CD14-positive monocyte (primary cell): ENCODE measurements at regions not wholly inside any gene's neighbourhood (a gene's known extent, or its start where the extent isn't known, plus 50 kb on each side); places are given as distances from the start of the nearest gene placed in this dataset.

Experiments used
- DNase-seq, 3 donors: peaks; one replicate each; pipeline ENCODE4 v3.0.0-alpha.2; 2011 to 2022
- H2AFZ ChIP-seq: 2 replicates; pipeline ENCODE4 v1.6.0; 2012; ENCODE audit warnings: mild to moderate bottlenecking, low read depth, low read length, inconsistent platforms; ENCODE audit not compliant: insufficient read depth, poor library complexity, severe bottlenecking
- H3K27ac ChIP-seq, 2 donors: 1 replicate in 1 of 2; 2 replicates in 1 of 2; pipeline ENCODE4 v1.5.1; 2012 to 2013; ENCODE audit warnings: low read length in 2 of 2, control low read depth in 1 of 2, inconsistent platforms in 1 of 2, low read depth in 1 of 2, mild to moderate bottlenecking in 1 of 2
- H3K27me3 ChIP-seq, 2 donors: one replicate each; pipeline versions ENCODE4 v1.6.0 to v1.6.1; 2011 to 2013; ENCODE audit warnings: low read length in 2 of 2; ENCODE audit not compliant: control insufficient read depth in 2 of 2, insufficient read depth in 2 of 2
- H3K36me3 ChIP-seq, 2 donors: replicated peaks in 1 of 2; 1 replicate in 1 of 2; 2 replicates in 1 of 2; pipeline versions ENCODE4 v1.5.1 to v1.6.1; 2012 to 2013; ENCODE audit warnings: low read length in 2 of 2, control low read depth in 1 of 2, inconsistent platforms in 1 of 2, mild to moderate bottlenecking in 1 of 2; ENCODE audit not compliant: insufficient read depth in 2 of 2, control insufficient read depth in 1 of 2
- H3K4me1 ChIP-seq, 2 donors: 1 replicate in 1 of 2; 2 replicates in 1 of 2; pipeline versions ENCODE4 v1.5.1 to v1.6.1; 2012 to 2013; ENCODE audit warnings: low read length in 2 of 2, control low read depth in 1 of 2, inconsistent platforms in 1 of 2, mild to moderate bottlenecking in 1 of 2, moderate library complexity in 1 of 2; ENCODE audit not compliant: insufficient read depth in 2 of 2, control insufficient read depth in 1 of 2
- H3K4me2 ChIP-seq: replicated peaks from 2 replicates; pipeline ENCODE3; 2012; ENCODE audit warnings: low read length, moderate library complexity, mild to moderate bottlenecking; ENCODE audit not compliant: poor library complexity, severe bottlenecking; ENCODE audit errors: extremely low read depth
- H3K4me3 ChIP-seq, 3 experiments: fragments of 200-600 bp in 1 of 3; sonication (generic) in 1 of 3; replicated peaks in 1 of 3; 1 replicate in 2 of 3; 2 replicates in 1 of 3; pipeline ENCODE4 v1.5.1; 2011 to 2013; ENCODE audit warnings: low read length in 3 of 3, mild to moderate bottlenecking in 3 of 3, control low read depth in 2 of 3, low read depth in 2 of 3, inconsistent platforms in 1 of 3, moderate library complexity in 1 of 3
- H3K79me2 ChIP-seq: 2 replicates; pipeline ENCODE4 v1.6.0; 2012; ENCODE audit warnings: mild to moderate bottlenecking, control low read depth, inconsistent platforms, low read length, moderate library complexity; ENCODE audit not compliant: insufficient read depth
- H3K9ac ChIP-seq: 2 replicates; pipeline ENCODE4 v1.6.0; 2017; ENCODE audit warnings: low read length, mild to moderate bottlenecking; ENCODE audit not compliant: insufficient read depth, poor library complexity, severe bottlenecking
- H3K9me3 ChIP-seq, 2 donors: replicated peaks in 1 of 2; 1 replicate in 1 of 2; 2 replicates in 1 of 2; pipeline versions ENCODE4 v1.5.1 to v1.6.1; 2012 to 2013; ENCODE audit warnings: low read length in 2 of 2, control low read depth in 1 of 2; ENCODE audit not compliant: control insufficient read depth in 1 of 2, insufficient read depth in 1 of 2
- H4K20me1 ChIP-seq: 2 replicates; pipeline ENCODE4 v1.6.0; 2012; ENCODE audit warnings: mild to moderate bottlenecking, low read length, control low read depth, moderate library complexity; ENCODE audit not compliant: insufficient read depth
- H3K27ac Mint-ChIP-seq, 7 donors: one replicate each; pipeline ENCODE4 v1.8.0; 2020; ENCODE audit warnings: mild to moderate bottlenecking in 7 of 7, mixed read lengths in 7 of 7, moderate library complexity in 6 of 7, inconsistent platforms in 2 of 7
- H3K27me3 Mint-ChIP-seq, 3 donors: one replicate each; pipeline ENCODE4 v1.8.0; 2021 to 2022; ENCODE audit warnings: low read depth in 3 of 3, mild to moderate bottlenecking in 3 of 3, mixed read lengths in 3 of 3, moderate library complexity in 3 of 3, inconsistent platforms in 1 of 3
- H3K36me3 Mint-ChIP-seq, 2 donors: one replicate each; pipeline ENCODE4 v1.8.0; 2020; ENCODE audit warnings: mixed read lengths in 2 of 2, inconsistent platforms in 1 of 2, mild to moderate bottlenecking in 1 of 2
- H3K4me1 Mint-ChIP-seq: one replicate; pipeline ENCODE4 v1.8.0; 2020; ENCODE audit warnings: mild to moderate bottlenecking, mixed read lengths
- H3K4me3 Mint-ChIP-seq, 2 donors: one replicate each; pipeline ENCODE4 v1.8.0; 2020; ENCODE audit warnings: mild to moderate bottlenecking in 2 of 2, mixed read lengths in 2 of 2, moderate library complexity in 1 of 2
- H3K9me3 Mint-ChIP-seq, 7 donors: one replicate each; pipeline ENCODE4 v1.8.0; 2020 to 2022; ENCODE audit warnings: mixed read lengths in 7 of 7, mild to moderate bottlenecking in 6 of 7, moderate library complexity in 6 of 7, inconsistent platforms in 2 of 7
- WGBS: methylation state at CpG from one replicate; pipeline ENCODE4 v1.1.5; 2013; ENCODE audit warnings: missing lambda C conversion rate; ENCODE audit not compliant: insufficient coverage; 5-methylcytosine and 5-hydroxymethylcytosine counted together
- intact Hi-C, 2 donors: fragments of 100-400 bp; cut with micrococcal nuclease; formaldehyde crosslinking; loops; one replicate each; pipeline versions ENCODE4 v1.15.0 to v1.15.1; 2023
- TF ChIP-seq, protein P1 (sequence below): fragments of 200-600 bp; IDR thresholded peaks from one replicate; pipeline ENCODE4 v1.8.0; 2022; ENCODE audit warnings: antibody characterized with exemption, mild to moderate bottlenecking

DNA sequence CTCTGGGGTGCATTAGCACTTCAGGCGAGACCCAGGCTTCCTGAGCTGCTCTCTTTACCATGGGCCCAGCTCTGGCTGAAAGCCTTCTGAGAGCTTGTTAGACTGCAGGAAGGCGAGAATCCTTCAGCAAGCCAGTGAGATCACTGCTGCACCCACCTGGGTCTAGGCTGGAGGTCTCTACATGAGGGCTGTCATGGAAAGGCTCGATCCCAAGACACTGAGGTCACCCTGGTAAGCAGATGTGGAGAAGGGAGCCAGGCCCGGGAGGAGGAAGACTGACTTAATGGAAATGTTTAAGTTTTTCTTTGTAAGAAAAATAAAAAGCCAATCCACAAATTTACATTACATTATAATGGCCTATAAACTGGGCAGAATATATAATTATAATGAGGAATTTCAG, 684.5 kb downstream of the TNS3 start:
- intact Hi-C loops: no loop called here
- peaks cover 0 to 2% (median 0%) of the 10 kb centered on the region in 3 donors for H3K27me3 Mint-ChIP-seq
- no peak overlapping the region for H2AFZ ChIP-seq

DNA sequence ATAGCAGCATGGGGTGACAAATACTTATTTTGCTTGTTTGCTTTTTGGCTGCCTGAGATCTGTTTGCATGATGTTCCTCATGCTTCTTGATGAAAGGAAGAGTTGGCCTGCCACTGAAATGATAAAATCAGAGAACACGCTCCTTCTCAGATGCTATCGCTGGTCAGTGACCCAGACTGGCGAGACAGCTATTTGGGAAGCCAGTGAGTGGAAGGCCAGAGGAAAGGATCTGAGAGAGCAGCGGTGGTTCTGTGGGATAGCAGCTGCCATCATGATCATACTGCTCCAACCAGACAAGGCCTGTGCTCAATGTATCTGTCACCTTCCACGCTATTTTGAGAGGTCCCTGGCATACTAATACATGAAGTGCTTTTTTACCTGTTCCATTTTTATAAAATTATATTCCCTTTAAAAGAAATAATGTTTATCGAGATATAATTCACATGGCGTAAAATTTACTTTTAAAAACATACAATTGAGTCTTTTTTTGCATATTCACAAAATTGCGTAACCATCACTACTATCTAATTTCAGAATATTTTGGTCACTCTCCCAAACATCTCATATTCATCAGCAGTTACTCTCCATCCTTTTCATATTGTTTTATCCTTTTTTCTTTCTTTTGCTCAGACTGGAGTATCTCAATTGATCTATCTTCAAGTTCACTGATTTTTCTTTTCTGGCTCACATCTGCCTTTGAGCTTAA, 695.1 kb downstream of the TNS3 start:
- no peaks in the 10 kb centered on the region for H3K79me2 ChIP-seq
- Mint-ChIP-seq H3K27me3 (no peaks in the 10 kb centered on the region), H3K36me3 (no peaks in the 10 kb centered on the region), H3K9me3 (peaks cover 0 to 6% (median 5%) of the 10 kb centered on the region in 7 donors), H3K27ac (no peak overlapping the region), H3K4me3 (no peak overlapping the region), H3K4me1 (no peaks in the 10 kb centered on the region)
- TF ChIP-seq, protein P1, sequence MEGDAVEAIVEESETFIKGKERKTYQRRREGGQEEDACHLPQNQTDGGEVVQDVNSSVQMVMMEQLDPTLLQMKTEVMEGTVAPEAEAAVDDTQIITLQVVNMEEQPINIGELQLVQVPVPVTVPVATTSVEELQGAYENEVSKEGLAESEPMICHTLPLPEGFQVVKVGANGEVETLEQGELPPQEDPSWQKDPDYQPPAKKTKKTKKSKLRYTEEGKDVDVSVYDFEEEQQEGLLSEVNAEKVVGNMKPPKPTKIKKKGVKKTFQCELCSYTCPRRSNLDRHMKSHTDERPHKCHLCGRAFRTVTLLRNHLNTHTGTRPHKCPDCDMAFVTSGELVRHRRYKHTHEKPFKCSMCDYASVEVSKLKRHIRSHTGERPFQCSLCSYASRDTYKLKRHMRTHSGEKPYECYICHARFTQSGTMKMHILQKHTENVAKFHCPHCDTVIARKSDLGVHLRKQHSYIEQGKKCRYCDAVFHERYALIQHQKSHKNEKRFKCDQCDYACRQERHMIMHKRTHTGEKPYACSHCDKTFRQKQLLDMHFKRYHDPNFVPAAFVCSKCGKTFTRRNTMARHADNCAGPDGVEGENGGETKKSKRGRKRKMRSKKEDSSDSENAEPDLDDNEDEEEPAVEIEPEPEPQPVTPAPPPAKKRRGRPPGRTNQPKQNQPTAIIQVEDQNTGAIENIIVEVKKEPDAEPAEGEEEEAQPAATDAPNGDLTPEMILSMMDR: no peak
- no peak overlapping the region for H3K9ac ChIP-seq
- H3K4me3 ChIP-seq: no peak overlapping the region
- H3K4me1 ChIP-seq: no peaks in the 10 kb centered on the region
- peaks cover 7 to 13% of the 10 kb centered on the region in 2 donors for H3K9me3 ChIP-seq
- H3K4me2 ChIP-seq: no peak overlapping the region
- H3K36me3 ChIP-seq: no peaks in the 10 kb centered on the region
- H3K27me3 ChIP-seq: no peaks in the 10 kb centered on the region
- H4K20me1 ChIP-seq: no peaks in the 10 kb centered on the region
- intact Hi-C loops: no loop called here
- H3K27ac ChIP-seq: no peak overlapping the region
- no peak overlapping the region for H2AFZ ChIP-seq
- WGBS: 93% methylated on average over 5 of the region's 8 CpGs
- no peak for DNase-seq

More for the DNA sequence above, 684.5 kb downstream of the TNS3 start:
- Histone ChIP-seq H4K20me1 (no peaks in the 10 kb centered on the region), H3K36me3 (no peaks in the 10 kb centered on the region), H3K4me3 (no peak overlapping the region), H3K27ac (no peak overlapping the region), H3K79me2 (no peaks in the 10 kb centered on the region), H3K9ac (no peak overlapping the region), H3K27me3 (no peaks in the 10 kb centered on the region), H3K4me2 (no peak overlapping the region), H3K4me1 (no peaks in the 10 kb centered on the region), H3K9me3 (peaks cover 12 to 20% of the 10 kb centered on the region in 2 donors)
- DNase-seq: no peak
- H3K36me3 Mint-ChIP-seq: no peaks in the 10 kb centered on the region
- no peak overlapping the region for H3K27ac Mint-ChIP-seq
- H3K4me1 Mint-ChIP-seq: no peaks in the 10 kb centered on the region
- peaks cover 1 to 15% (median 6%) of the 10 kb centered on the region in 7 donors for H3K9me3 Mint-ChIP-seq
- H3K4me3 Mint-ChIP-seq: no peak overlapping the region
- TF ChIP-seq, protein P1: no peak
- WGBS: 100% methylated on average over 1 of the region's 4 CpGs
